GM23338 (cell line): ENCODE measurements at regions not wholly inside any gene's neighbourhood (a gene's known extent, or its start where the extent isn't known, plus 50 kb on each side); places are given as distances from the start of the nearest gene placed in this dataset.

Experiments
- ATAC-seq: fragments of 200-7000 bp; cut with Tn5 transposase; 3 replicates; pipeline ENCODE4 v1.9.1; 2020
- DNase-seq: peaks from one replicate; pipeline ENCODE4 v3.0.0-alpha.2; 2015; ENCODE audit warnings: low spot score
- H2AFZ ChIP-seq: fragments of 200-600 bp; sonication (generic); 2 replicates; pipeline ENCODE4 v1.8.0; 2016; ENCODE audit warnings: antibody characterized with exemption, mild to moderate bottlenecking, moderate library complexity
- H3F3A ChIP-seq: fragments of 200-600 bp; sonication (generic); replicated peaks from 2 replicates; pipeline ENCODE4 v1.8.0; 2017; ENCODE audit warnings: antibody characterized with exemption, mixed run types, low read depth
- H3K27ac ChIP-seq: fragments of 200-600 bp; sonication (generic); 2 replicates; pipeline ENCODE4 v1.6.1; 2016; ENCODE audit warnings: low read depth
- H3K27me3 ChIP-seq: fragments of 200-600 bp; sonication (generic); 2 replicates; pipeline ENCODE4 v1.8.0; 2016; ENCODE audit warnings: mild to moderate bottlenecking, mixed run types, moderate library complexity; ENCODE audit not compliant: insufficient read depth
- H3K36me3 ChIP-seq: fragments of 200-600 bp; sonication (generic); 2 replicates; pipeline ENCODE4 v1.8.0; 2016; ENCODE audit warnings: mild to moderate bottlenecking; ENCODE audit not compliant: insufficient read depth
- H3K4me1 ChIP-seq: fragments of 200-600 bp; sonication (generic); 2 replicates; pipeline ENCODE4 v1.8.0; 2016; ENCODE audit warnings: mild to moderate bottlenecking, moderate library complexity; ENCODE audit not compliant: insufficient read depth
- H3K4me2 ChIP-seq: fragments of 200-600 bp; sonication (generic); 2 replicates; pipeline ENCODE4 v1.7.1; 2017; ENCODE audit warnings: mixed run types
- H3K4me3 ChIP-seq: fragments of 200-600 bp; sonication (generic); 2 replicates; pipeline ENCODE4 v1.6.1; 2016; ENCODE audit warnings: mixed run types
- H3K79me2 ChIP-seq: fragments of 200-600 bp; sonication (generic); replicated peaks from 2 replicates; pipeline ENCODE4 v1.8.0; 2017; ENCODE audit warnings: mild to moderate bottlenecking; ENCODE audit not compliant: insufficient read depth
- H3K9me2 ChIP-seq: fragments of 200-600 bp; sonication (generic); 2 replicates; pipeline ENCODE4 v1.8.0; 2017; ENCODE audit not compliant: insufficient read depth
- H4K20me1 ChIP-seq: fragments of 200-600 bp; sonication (generic); replicated peaks from 2 replicates; pipeline ENCODE4 v1.8.0; 2017; ENCODE audit warnings: mild to moderate bottlenecking; ENCODE audit not compliant: insufficient read depth
- H3K27ac Mint-ChIP-seq: 2 replicates; pipeline ENCODE4 v1.8.0; 2020; ENCODE audit warnings: inconsistent platforms, mild to moderate bottlenecking, moderate library complexity, mixed read lengths
- H3K27me3 Mint-ChIP-seq: 3 replicates; pipeline ENCODE4 v1.8.0; 2022; ENCODE audit warnings: low read depth, mild to moderate bottlenecking, moderate library complexity, mixed read lengths, inconsistent platforms; ENCODE audit not compliant: insufficient read depth, poor library complexity
- H3K36me3 Mint-ChIP-seq: 3 replicates; pipeline ENCODE4 v1.8.0; 2021; ENCODE audit warnings: low read depth, mild to moderate bottlenecking, inconsistent platforms, moderate library complexity, mixed read lengths
- H3K4me1 Mint-ChIP-seq: 3 replicates; pipeline ENCODE4 v1.8.0; 2020; ENCODE audit warnings: mild to moderate bottlenecking, inconsistent platforms, mixed read lengths
- H3K4me3 Mint-ChIP-seq: 3 replicates; pipeline ENCODE4 v1.8.0; 2021; ENCODE audit warnings: moderate library complexity, mild to moderate bottlenecking, inconsistent platforms, mixed read lengths
- H3K9me3 Mint-ChIP-seq: 3 replicates; pipeline ENCODE4 v1.8.0; 2020; ENCODE audit warnings: moderate library complexity, mild to moderate bottlenecking, inconsistent platforms, mixed read lengths
- CREB1 ChIP-seq: fragments of 250-450 bp; sonication (Bioruptor Pico); IDR thresholded peaks from 2 replicates; pipeline ENCODE4 v1.5.0; 2020; ENCODE audit warnings: low read depth, mild to moderate bottlenecking, moderate library complexity
- CTCF ChIP-seq, 2 experiments: fragments of 200-600 bp in 1 of 2; sonication (generic) in 1 of 2; conservative IDR thresholded peaks; 2 replicates each; pipeline versions ENCODE4 v1.5.1 to v1.6.1; 2016 to 2017; ENCODE audit warnings: antibody characterized with exemption in 2 of 2, low read depth in 2 of 2, mild to moderate bottlenecking in 2 of 2, moderate library complexity in 1 of 2
- EZH2 ChIP-seq: fragments of 200-600 bp; sonication (generic); IDR thresholded peaks from one replicate; pipeline ENCODE4 v1.8.0; 2017; ENCODE audit warnings: antibody characterized with exemption, mild to moderate bottlenecking, low read depth; ENCODE audit not compliant: unreplicated experiment
- JUNB ChIP-seq: IDR thresholded peaks from one replicate; pipeline ENCODE4 v1.6.1; 2016; ENCODE audit warnings: antibody characterized with exemption; ENCODE audit not compliant: unreplicated experiment
- NANOG ChIP-seq: IDR thresholded peaks from 2 replicates; pipeline ENCODE4 v1.6.1; 2016; ENCODE audit warnings: antibody characterized with exemption, borderline replicate concordance
- POLR2AphosphoS5 ChIP-seq: IDR thresholded peaks from 2 replicates; pipeline ENCODE4 v1.6.1; 2016; ENCODE audit warnings: antibody characterized with exemption, low read depth
- REST ChIP-seq: IDR thresholded peaks from one replicate; pipeline ENCODE4 v1.6.1; 2018; ENCODE audit warnings: antibody characterized with exemption; ENCODE audit not compliant: unreplicated experiment
- ZNF114 ChIP-seq: fragments of 250-450 bp; sonication (Bioruptor Pico); IDR thresholded peaks from 2 replicates; pipeline ENCODE4 v1.5.0; 2020; ENCODE audit warnings: mild to moderate bottlenecking, moderate library complexity
- ZNF331 ChIP-seq: fragments of 250-450 bp; sonication (Bioruptor Pico); IDR thresholded peaks from 2 replicates; pipeline ENCODE4 v1.5.0; 2020; ENCODE audit warnings: low read depth, mild to moderate bottlenecking, moderate library complexity
- ZNF462 ChIP-seq: fragments of 250-450 bp; sonication (Bioruptor Pico); IDR thresholded peaks from 2 replicates; pipeline ENCODE4 v1.5.0; 2020; ENCODE audit warnings: mild to moderate bottlenecking, moderate library complexity

GRCh38 chr20:52416953-52417352, 225.4 kb upstream of the ZFP64 start:
- H3K4me1 ChIP-seq: no peaks in the 10 kb centered on the region
- H3F3A ChIP-seq: no peaks in the 10 kb centered on the region
- H3K27me3 ChIP-seq: no peaks in the 10 kb centered on the region
- no peak overlapping the region for H3K27ac ChIP-seq
- Mint-ChIP-seq H3K4me1 (no peaks in the 10 kb centered on the region), H3K4me3 (no peak overlapping the region), H3K36me3 (no peaks in the 10 kb centered on the region), H3K27me3 (peaks cover 11% of the 10 kb centered on the region), H3K9me3 (peaks cover 8% of the 10 kb centered on the region), H3K27ac (no peak overlapping the region)
- no peak overlapping the region for H3K4me3 ChIP-seq
- TF ChIP-seq JUNB (no peak), POLR2AphosphoS5 (no peak)
- H3K4me2 ChIP-seq: no peak overlapping the region
- DNase-seq (no peak), ATAC-seq (no peak)
- H3K79me2 ChIP-seq: no peaks in the 10 kb centered on the region
- H4K20me1 ChIP-seq: no peaks in the 10 kb centered on the region
- H3K36me3 ChIP-seq: no peaks in the 10 kb centered on the region
- H2AFZ ChIP-seq: no peak overlapping the region
- H3K9me2 ChIP-seq: no peaks in the 10 kb centered on the region

- Histone ChIP-seq H3K36me3 (no peaks in the 10 kb centered on the region), H4K20me1 (no peaks in the 10 kb centered on the region), H3K4me2 (no peak overlapping the region), H3K79me2 (no peaks in the 10 kb centered on the region), H3K27me3 (no peaks in the 10 kb centered on the region), H3K4me1 (no peaks in the 10 kb centered on the region), H3K27ac (no peak overlapping the region), H2AFZ (no peak overlapping the region), H3K9me2 (peaks cover 3% of the 10 kb centered on the region; the same call in 1 of the 2 replicates), H3F3A (no peaks in the 10 kb centered on the region), H3K4me3 (no peak overlapping the region)
- Mint-ChIP-seq H3K4me1 (no peaks in the 10 kb centered on the region), H3K27me3 (peaks cover 11% of the 10 kb centered on the region), H3K9me3 (peaks cover 3% of the 10 kb centered on the region; the same call in 2 of the 3 replicates), H3K36me3 (no peaks in the 10 kb centered on the region), H3K27ac (no peak overlapping the region), H3K4me3 (no peak overlapping the region)
- DNase-seq (no peak), ATAC-seq (no peak)
- TF ChIP-seq CREB1 (CRISPR knock-in tag): no peak
- no peak for TF ChIP-seq ZNF331
- TF ChIP-seq EZH2: no peak
- TF ChIP-seq REST: no peak
- no peak for TF ChIP-seq ZNF462
- TF ChIP-seq JUNB: no peak
- TF ChIP-seq CTCF (conservative IDR thresholded peaks at IDR 0.05; ENCODE audit: low read depth in 2 of 2): no peak
- no peak for TF ChIP-seq ZNF114 (CRISPR knock-in tag)
- TF ChIP-seq POLR2AphosphoS5: no peak
- TF ChIP-seq NANOG: no peak
These were observed 220.0 kb upstream of the ZFP64 start for GRCh38 chr20:52411611-52412010.
